B cell (primary cell): ENCODE measurements at regions not wholly inside any gene's neighbourhood (a gene's known extent, or its start where the extent isn't known, plus 50 kb on each side); places are given as distances from the start of the nearest gene placed in this dataset.

Experiments
- ATAC-seq: fragments of 200-7000 bp; cut with Tn5 transposase; one replicate; pipeline ENCODE4 v1.10.0; 2021; ENCODE audit warnings: low read depth, mild to moderate bottlenecking, moderate number of reproducible peaks, moderate library complexity
- CTCF ChIA-PET: fragments of 350-600 bp; sonication (Branson Sonifier 250); formaldehyde crosslinking; loops from one replicate; lab custom pipeline; 2021; ENCODE audit warnings: antibody characterized with exemption, inconsistent platforms; lab: Charles Lee
- POLR2A ChIA-PET: fragments of 350-600 bp; sonication (Branson Sonifier 250); formaldehyde crosslinking; loops from one replicate; lab custom pipeline; 2021; ENCODE audit warnings: antibody characterized with exemption; lab: Charles Lee
- DNase-seq: peaks from one replicate; pipeline ENCODE4 v3.0.0; 2013
- H2AFZ ChIP-seq: 2 replicates; pipeline ENCODE4 v1.6.1; 2012; ENCODE audit warnings: mild to moderate bottlenecking, low read depth, low read length; ENCODE audit not compliant: insufficient read depth, poor library complexity, severe bottlenecking
- H3K27ac ChIP-seq, 2 donors: 1 replicate in 1 of 2; 2 replicates in 1 of 2; pipeline ENCODE4 v1.5.1; 2012 to 2013; ENCODE audit warnings: low read length in 2 of 2, mild to moderate bottlenecking in 2 of 2, moderate library complexity in 1 of 2
- H3K27me3 ChIP-seq, 4 experiments: fragments of 200-600 bp in 1 of 4; sonication (generic) in 1 of 4; replicated peaks in 1 of 4; 1 replicate in 2 of 4; 2 replicates in 2 of 4; pipeline versions ENCODE4 v1.6.1 to v1.7.0; 2013 to 2016; ENCODE audit warnings: low read length in 3 of 4, mild to moderate bottlenecking in 2 of 4, mixed read lengths in 1 of 4, moderate library complexity in 1 of 4; ENCODE audit not compliant: insufficient read depth in 4 of 4, control insufficient read depth in 3 of 4; ENCODE audit errors: control extremely low read depth in 1 of 4
- H3K36me3 ChIP-seq, 2 experiments: replicated peaks in 1 of 2; 1 replicate in 1 of 2; 2 replicates in 1 of 2; pipeline versions ENCODE4 v1.6.1 to v1.7.1; 2013; ENCODE audit warnings: low read length in 1 of 2; ENCODE audit not compliant: insufficient read depth in 2 of 2, control insufficient read depth in 1 of 2; ENCODE audit errors: control extremely low read depth in 1 of 2, extremely low read depth in 1 of 2
- H3K4me1 ChIP-seq, 2 donors: fragments of 200-600 bp in 1 of 2; sonication (generic) in 1 of 2; 1 replicate in 1 of 2; 2 replicates in 1 of 2; pipeline versions ENCODE4 v1.5.1 to v1.6.1; 2013 to 2017; ENCODE audit warnings: low read length in 2 of 2; ENCODE audit not compliant: control insufficient read depth in 2 of 2, insufficient read depth in 2 of 2
- H3K4me2 ChIP-seq: replicated peaks from 2 replicates; pipeline ENCODE3; 2012; ENCODE audit warnings: mild to moderate bottlenecking, low read depth, low read length; ENCODE audit not compliant: poor library complexity, severe bottlenecking
- H3K4me3 ChIP-seq, 5 experiments: fragments of 200-600 bp in 1 of 5; sonication (generic) in 1 of 5; 1 replicate in 3 of 5; 2 replicates in 2 of 5; pipeline versions ENCODE4 v1.5.1 to v1.7.0; 2011 to 2016; ENCODE audit warnings: low read length in 4 of 5, mild to moderate bottlenecking in 4 of 5, low read depth in 2 of 5, control low read depth in 1 of 5, moderate library complexity in 1 of 5; ENCODE audit not compliant: insufficient read depth in 1 of 5; ENCODE audit errors: control extremely low read depth in 1 of 5, extremely low read depth in 1 of 5
- H3K79me2 ChIP-seq: fragments of 200-600 bp; sonication (generic); one replicate; pipeline ENCODE4 v1.6.0; 2016; ENCODE audit warnings: low read length; ENCODE audit not compliant: control insufficient read depth, insufficient read depth
- H3K9ac ChIP-seq: fragments of 200-600 bp; sonication (generic); 2 replicates; pipeline ENCODE4 v1.6.1; 2017; ENCODE audit warnings: mild to moderate bottlenecking, low read length, moderate library complexity
- H3K9me3 ChIP-seq, 3 donors: one replicate each; pipeline versions ENCODE4 v1.6.1 to v1.7.1; 2013; ENCODE audit warnings: low read length in 2 of 3; ENCODE audit not compliant: control insufficient read depth in 2 of 3, insufficient read depth in 1 of 3; ENCODE audit errors: control extremely low read depth in 1 of 3
- H4K20me1 ChIP-seq: 2 replicates; pipeline ENCODE4 v1.6.0; 2012; ENCODE audit warnings: mild to moderate bottlenecking, low read length; ENCODE audit not compliant: insufficient read depth, control insufficient read depth, poor library complexity, severe bottlenecking
- H3K27ac Mint-ChIP-seq: one replicate; pipeline ENCODE4 v1.8.0; 2021; ENCODE audit warnings: mixed read lengths
- H3K27me3 Mint-ChIP-seq: one replicate; pipeline ENCODE4 v1.8.0; 2021; ENCODE audit warnings: mixed read lengths
- H3K4me1 Mint-ChIP-seq: one replicate; pipeline ENCODE4 v1.8.0; 2021; ENCODE audit warnings: mixed read lengths
- H3K4me3 Mint-ChIP-seq: one replicate; pipeline ENCODE4 v1.8.0; 2021; ENCODE audit warnings: mixed read lengths
- H3K9me3 Mint-ChIP-seq: one replicate; pipeline ENCODE4 v1.8.0; 2022; ENCODE audit warnings: mixed read lengths; ENCODE audit not compliant: insufficient read depth
- CTCF ChIP-seq: fragments of 200-600 bp; IDR thresholded peaks from one replicate; pipeline ENCODE4 v1.8.0; 2022; ENCODE audit warnings: antibody characterized with exemption, mild to moderate bottlenecking
- EZH2 ChIP-seq: IDR thresholded peaks from 2 replicates; pipeline ENCODE4 v1.6.1; 2012; ENCODE audit warnings: borderline replicate concordance, low read depth, mild to moderate bottlenecking, moderate library complexity, low read length; ENCODE audit not compliant: insufficient read depth, poor library complexity, severe bottlenecking
- WGBS: methylation state at CpG from one replicate; pipeline ENCODE4 v1.1.5; 2013; ENCODE audit warnings: missing lambda C conversion rate; ENCODE audit not compliant: insufficient coverage; 5-methylcytosine and 5-hydroxymethylcytosine counted together
- intact Hi-C: fragments of 100-400 bp; cut with micrococcal nuclease; formaldehyde crosslinking; loops from one replicate; pipeline ENCODE4 v1.10.0; 2022

- WGBS = 72% methylated on average over 2 of the region's 2 CpGs
Measured at GRCh38 chr20:22060610-22061009, 355.1 kb downstream of the PAX1 start.

GRCh38 chr20:22058746-22059145 lies 353.3 kb downstream of the PAX1 start:
- Mint-ChIP-seq H3K27me3 (no peaks in the 10 kb centered on the region), H3K9me3 (peaks cover 5% of the 10 kb centered on the region), H3K4me1 (no peaks in the 10 kb centered on the region), H3K4me3 (no peak overlapping the region), H3K27ac (no peak overlapping the region)
- Histone ChIP-seq H3K4me1 (no peaks in the 10 kb centered on the region), H3K4me2 (no peak overlapping the region), H3K4me3 (no peak overlapping the region), H3K79me2 (no peaks in the 10 kb centered on the region), H3K27ac (no peak overlapping the region), H4K20me1 (no peaks in the 10 kb centered on the region), H2AFZ (no peak overlapping the region), H3K36me3 (no peaks in the 10 kb centered on the region), H3K9ac (no peak overlapping the region), H3K9me3 (peaks cover 0 to 3% (median 0%) of the 10 kb centered on the region in 3 donors), H3K27me3 (no peaks in the 10 kb centered on the region)
- ChIA-PET POLR2A (no interaction called here), CTCF (no interaction called here)
- intact Hi-C loops = no loop called here
- no peak for TF ChIP-seq CTCF
- TF ChIP-seq EZH2 = no peak
- ATAC-seq = no peak
- DNase-seq = no peak

More at GRCh38 chr20:22060610-22061009, 355.1 kb downstream of the PAX1 start:
- Mint-ChIP-seq H3K27ac (no peak overlapping the region), H3K4me1 (no peaks in the 10 kb centered on the region), H3K4me3 (no peak overlapping the region), H3K9me3 (peaks cover 6% of the 10 kb centered on the region), H3K27me3 (no peaks in the 10 kb centered on the region)
- ATAC-seq (no peak), DNase-seq (no peak)
- H3K27me3 ChIP-seq = no peaks in the 10 kb centered on the region
- intact Hi-C loops = no loop called here
- no peak for TF ChIP-seq EZH2
- TF ChIP-seq CTCF = no peak
- ChIA-PET CTCF (no interaction called here), POLR2A (no interaction called here)
- H3K4me3 ChIP-seq = no peak overlapping the region
- H4K20me1 ChIP-seq = no peaks in the 10 kb centered on the region
- H3K79me2 ChIP-seq = no peaks in the 10 kb centered on the region
- no peak overlapping the region for H3K4me2 ChIP-seq
- no peak overlapping the region for H2AFZ ChIP-seq
- no peaks in the 10 kb centered on the region for H3K4me1 ChIP-seq
- no peak overlapping the region for H3K27ac ChIP-seq
- H3K36me3 ChIP-seq = no peaks in the 10 kb centered on the region
- peaks cover 0 to 3% (median 0%) of the 10 kb centered on the region in 3 donors for H3K9me3 ChIP-seq
- H3K9ac ChIP-seq = no peak overlapping the region
